CD4-positive, alpha-beta T cell treated with Interleukin-15 for 4 hours (primary cell): ENCODE measurements at regions not wholly inside any gene's neighbourhood (a gene's known extent, or its start where the extent isn't known, plus 50 kb on each side); places are given as distances from the start of the nearest gene placed in this dataset.

Experiments used
- DNase-seq: peaks from one replicate; pipeline ENCODE4 v3.0.0-alpha.2; 2020; ENCODE audit warnings: low spot score

DNA sequence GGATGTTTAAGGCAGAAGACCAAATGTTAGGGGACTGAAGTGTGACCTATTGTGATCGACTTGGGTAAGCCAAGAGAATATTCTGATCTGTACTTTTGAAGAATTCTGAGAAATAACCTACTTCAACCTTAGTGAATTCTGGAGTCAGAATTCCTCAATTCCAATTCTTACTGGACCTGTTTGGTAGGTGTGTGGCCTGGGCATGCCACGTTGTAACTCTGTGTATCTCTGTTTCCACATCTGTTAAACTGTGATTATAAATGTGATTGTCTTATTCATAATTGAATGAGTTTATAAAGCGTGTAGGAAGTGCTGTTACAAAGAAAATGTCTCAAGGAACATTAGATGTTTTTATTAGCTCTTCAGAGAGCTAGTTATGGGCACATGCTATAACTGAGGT lies 64.5 kb downstream of the TUSC1 start:
- DNase-seq = no peak

GRCh38 chr9:25603106-25603505 lies 75.1 kb downstream of the TUSC1 start:
- DNase-seq = no peak

DNA sequence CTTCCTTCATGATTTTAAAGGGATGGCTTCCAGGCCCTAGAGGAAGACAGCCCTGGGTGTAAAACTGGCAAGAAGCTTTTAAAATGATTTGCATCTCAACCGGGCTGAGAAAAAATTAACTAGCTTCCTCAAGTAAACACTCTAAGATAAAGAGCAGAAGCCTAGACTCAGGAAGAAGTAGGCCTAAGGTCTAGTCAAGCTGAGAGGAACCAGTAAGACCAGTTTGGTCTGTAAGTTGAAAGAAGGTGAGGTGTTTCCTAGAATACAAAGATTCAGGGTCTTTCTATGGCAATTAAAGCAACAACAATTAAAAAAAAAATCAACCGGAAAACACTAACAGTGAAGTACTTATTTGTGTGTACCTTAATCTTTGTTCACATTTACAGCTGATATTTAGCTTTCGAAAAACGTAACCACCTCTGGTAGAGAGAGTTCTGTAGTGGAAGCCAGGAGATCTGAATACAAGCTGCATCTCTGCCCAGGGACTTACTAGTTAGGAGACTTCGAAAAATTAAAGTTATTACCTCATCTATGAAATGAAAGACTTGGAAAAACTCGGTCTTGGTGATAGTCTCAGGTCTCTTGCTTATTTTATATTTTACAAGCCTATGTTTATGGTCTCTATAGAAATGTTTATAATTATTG lies 75.7 kb downstream of the TUSC1 start:
- no peak for DNase-seq

DNA sequence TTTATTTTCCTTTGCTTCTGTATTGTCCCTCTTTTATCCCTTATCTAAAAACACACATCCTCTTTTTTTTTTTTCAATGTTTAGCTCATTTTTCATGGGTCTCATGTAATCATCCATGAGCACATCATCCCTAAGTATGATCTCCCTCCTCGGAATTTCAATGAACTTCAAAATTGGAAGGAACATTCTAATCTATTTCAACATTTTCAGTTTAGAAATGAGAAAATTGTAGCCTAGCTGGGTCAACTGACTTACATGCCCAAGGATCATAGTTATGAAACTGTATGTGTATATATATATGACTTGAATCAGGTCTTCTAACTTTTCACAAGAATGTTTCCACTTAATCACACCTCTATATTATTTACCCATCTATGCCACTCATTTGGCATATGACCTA lies 77.7 kb downstream of the TUSC1 start:
- no peak for DNase-seq

DNA sequence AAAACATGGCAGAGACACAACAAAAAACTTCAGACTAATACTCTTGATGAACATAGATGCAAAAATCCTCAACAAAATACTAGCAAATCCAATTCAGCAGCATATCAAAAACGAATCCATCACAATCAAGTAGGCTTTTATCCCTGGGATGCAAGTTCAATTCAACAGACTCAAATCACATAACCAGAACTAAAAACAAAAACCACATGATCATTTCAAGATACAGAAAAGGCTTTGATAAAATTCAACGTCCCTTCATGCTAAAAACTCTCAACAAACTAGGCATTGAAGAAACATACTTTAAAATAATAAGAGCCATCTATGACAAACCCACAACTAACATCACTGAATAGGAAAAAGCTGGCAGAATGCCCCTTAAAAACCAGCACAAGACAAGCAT lies 93.6 kb downstream of the TUSC1 start:
- no peak for DNase-seq

DNA sequence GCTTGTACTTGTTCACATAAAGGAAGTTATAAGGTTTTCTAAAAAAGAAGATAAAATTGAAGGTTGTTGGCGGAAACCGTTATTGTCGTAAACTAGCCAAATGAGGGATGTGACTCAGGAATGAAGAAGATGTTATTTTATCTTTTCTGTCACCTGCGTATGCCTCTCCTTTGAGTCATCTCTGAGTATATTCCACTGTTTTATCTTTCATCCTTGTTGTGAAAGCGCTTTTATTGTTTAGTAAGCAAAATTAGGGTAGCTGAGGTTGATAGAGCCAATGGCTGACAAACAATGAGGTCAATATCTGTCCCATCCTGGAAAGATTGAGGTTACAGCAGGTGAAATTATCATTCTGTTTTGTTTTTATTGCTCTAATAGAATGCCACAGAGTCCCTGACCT lies 105.0 kb downstream of the TUSC1 start:
- DNase-seq = no peak

- no peak for DNase-seq
These were observed 106.8 kb downstream of the TUSC1 start for GRCh38 chr9:25571491-25571890.

DNA sequence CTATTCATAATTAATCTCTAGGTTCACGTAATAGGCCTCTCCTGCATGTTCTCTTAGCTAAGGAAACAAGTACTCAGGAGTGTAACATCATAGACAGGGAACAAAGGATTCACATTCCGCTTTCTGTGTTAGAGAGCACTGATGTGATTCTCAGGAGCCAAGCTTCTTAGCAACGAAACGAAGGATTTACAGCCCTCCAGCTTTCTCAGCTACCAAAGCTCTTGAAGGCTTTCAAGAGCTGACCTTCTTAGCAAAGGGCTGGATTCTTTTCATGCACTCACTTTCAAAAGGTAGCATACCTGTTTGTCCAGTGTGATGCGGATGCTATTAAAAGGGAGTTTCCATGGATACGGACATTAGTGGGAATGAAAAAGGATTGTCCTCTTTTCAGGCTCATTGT lies 107.4 kb downstream of the TUSC1 start:
- DNase-seq = no peak

GRCh38 chr9:25562101-25562500 lies 116.1 kb downstream of the TUSC1 start:
- DNase-seq = no peak

GRCh38 chr9:25557645-25558300 lies 120.5 kb downstream of the TUSC1 start:
- DNase-seq = no peak

- no peak for DNase-seq
These were observed 121.7 kb downstream of the TUSC1 start for GRCh38 chr9:25556540-25556939.

DNA sequence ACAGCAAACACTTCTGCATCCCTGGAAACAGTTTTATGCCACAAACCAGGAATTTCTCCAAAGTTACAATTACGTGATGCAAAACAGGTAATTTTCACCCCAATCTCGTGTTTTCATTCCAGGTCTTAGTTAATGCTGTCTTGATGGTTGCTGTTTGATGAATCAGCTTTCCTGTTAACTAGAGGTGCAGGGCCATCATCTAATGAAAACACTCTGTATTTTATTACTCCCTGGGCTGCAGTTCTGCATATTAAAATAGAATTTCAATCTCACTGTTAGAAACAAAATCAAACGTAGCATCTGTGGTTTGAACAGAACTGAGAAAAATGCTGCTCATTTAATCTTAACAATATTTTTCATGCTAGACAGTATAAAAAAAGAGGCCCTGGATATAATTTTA lies 129.4 kb downstream of the TUSC1 start:
- no peak for DNase-seq

DNA sequence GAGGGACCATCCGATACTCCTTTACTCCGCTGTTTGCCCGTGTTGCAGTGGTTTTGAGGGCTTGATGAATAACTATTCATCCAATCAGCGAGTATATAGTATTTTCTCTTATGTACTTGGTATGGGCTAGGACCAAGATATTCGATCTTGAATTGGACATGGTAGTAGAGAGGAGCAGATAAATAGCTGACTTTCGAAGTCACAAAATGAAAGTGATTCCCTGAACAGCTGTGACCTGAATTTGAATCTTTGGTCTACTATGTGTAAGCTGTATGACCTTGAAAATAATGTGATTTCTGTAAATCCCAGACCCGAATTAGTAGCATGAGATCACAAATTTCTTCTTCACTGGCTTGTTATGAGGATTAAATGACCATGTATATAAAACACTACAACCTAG lies 134.4 kb downstream of the TUSC1 start:
- no peak for DNase-seq

DNA sequence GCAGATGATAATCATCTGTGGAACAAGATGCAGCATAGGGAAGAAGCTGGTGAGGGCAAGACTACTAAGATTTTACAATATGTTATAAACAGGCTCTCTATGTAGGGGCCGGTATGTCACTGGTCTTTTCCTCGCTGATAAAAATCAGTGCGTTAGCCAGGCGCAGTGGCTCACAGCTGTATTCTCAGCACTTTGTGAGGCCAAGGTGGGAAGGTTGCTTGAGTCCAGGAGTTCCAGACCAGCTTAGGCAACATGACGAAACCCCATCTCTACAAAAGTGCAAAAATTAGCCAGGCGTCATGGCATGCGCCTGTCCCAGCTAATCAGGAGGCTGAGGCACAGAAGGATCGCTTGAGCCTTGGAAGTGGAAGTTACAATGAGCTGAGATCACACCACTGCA lies 135.9 kb downstream of the TUSC1 start:
- DNase-seq = no peak

GRCh38 chr9:25537808-25538207 lies 140.4 kb downstream of the TUSC1 start:
- DNase-seq = no peak

DNA sequence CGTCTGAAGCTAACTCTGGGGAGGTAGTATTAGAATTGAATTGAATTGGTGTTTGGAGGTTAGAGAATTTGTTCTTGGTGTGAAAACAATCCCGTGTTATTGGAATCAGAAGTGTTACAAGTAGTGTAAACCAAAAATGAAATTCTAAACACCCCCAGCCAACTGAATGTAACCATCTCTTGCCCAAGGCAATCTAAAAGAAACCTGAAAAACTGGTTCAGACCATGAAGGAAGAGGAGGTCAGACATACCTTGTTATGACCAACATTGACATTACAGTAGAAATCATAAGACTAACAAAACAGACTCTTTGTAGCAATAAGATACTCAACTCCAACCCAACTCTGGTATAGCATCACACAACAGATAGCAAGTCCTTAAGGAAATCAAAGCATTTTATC lies 159.0 kb downstream of the TUSC1 start:
- no peak for DNase-seq

- DNase-seq = no peak
These were observed 160.5 kb downstream of the TUSC1 start for GRCh38 chr9:25517701-25518100.

DNA sequence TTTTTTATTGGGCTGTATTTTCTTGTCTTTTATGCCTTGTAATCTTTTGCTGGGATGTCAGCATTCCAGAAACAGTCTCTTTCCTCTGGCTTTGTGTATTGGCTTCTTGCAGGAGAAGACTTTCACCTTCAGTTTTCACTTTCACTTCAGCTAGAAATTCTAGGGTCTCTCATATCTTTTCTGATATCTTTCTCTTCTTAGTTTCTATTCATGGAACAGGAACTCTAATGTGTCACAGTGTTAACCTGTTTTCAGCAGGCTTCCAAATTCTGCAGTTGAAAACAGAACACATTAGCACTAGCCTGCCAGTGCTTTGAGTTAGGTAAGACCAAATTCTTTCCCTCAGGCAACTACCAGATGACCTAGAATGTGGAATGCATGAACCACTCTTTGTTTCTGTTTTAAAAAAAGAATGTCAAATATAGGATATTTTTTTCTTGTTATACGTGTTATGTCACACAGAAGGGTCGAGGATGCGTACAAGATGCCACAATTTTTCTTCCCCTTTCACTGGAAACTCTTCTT lies 164.7 kb downstream of the TUSC1 start:
- no peak for DNase-seq

GRCh38 chr9:25505644-25506043 lies 172.6 kb downstream of the TUSC1 start:
- no peak for DNase-seq

DNA sequence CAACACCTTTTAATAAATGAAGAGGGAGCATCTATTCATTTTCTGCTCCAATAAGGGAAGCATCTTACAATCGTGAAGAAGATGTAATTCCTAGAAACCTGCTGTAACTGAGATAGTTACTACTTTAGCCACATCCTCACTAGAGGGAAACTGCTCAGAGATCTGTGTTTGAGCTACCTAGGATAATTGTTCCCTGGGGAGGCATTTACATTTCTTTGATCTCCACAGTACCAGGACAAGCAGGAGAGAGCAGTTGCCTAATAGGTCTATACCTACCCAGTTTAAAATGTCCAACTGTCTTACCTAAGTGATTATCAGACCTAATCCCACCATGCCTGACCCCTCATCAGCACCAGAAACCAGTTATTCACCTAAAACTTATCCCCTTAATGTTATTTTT lies 196.9 kb downstream of the TUSC1 start:
- DNase-seq = no peak

- DNase-seq = no peak
These were observed 197.5 kb downstream of the TUSC1 start for GRCh38 chr9:25480696-25481095.

DNA sequence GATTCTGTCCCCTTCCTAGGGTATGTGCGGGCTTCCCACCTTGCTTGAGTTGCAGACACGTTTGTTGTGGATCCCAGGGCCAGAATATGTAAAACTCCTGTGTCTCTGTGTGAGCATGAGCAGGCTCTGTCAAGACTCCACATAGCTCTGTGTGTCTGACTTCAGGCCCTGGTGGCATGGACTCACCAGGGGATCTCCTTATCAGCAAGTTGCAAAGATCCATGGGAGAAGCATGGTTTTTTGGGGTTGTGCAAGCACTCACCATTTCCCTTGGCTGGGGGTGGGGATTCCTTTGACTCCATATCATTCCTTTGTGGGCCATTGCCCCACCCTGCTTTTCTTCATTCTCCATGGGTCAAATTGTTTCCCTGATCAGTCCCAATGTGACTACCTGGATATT lies 205.6 kb downstream of the TUSC1 start:
- DNase-seq = no peak

GRCh38 chr9:25472085-25472607 lies 206.1 kb downstream of the TUSC1 start:
- no peak for DNase-seq

- no peak for DNase-seq
These were observed 216.8 kb downstream of the TUSC1 start for GRCh38 chr9:25461416-25461815.
